OCI-LY7 (cell line): ENCODE measurements at regions not wholly inside any gene's neighbourhood (a gene's known extent, or its start where the extent isn't known, plus 50 kb on each side); places are given as distances from the start of the nearest gene placed in this dataset.

ENCODE experiments used
- CTCF ChIP-seq: fragments of 200-600 bp; sonication (generic); conservative IDR thresholded peaks from 2 replicates; pipeline ENCODE4 v1.5.1; 2014; ENCODE audit warnings: mild to moderate bottlenecking, antibody characterized with exemption, low read length, moderate library complexity, mixed read lengths
- EZH2phosphoT487 ChIP-seq: fragments of 200-600 bp; sonication (generic); IDR thresholded peaks from 2 replicates; pipeline ENCODE4 v1.6.1; 2018; ENCODE audit warnings: low read depth, borderline replicate concordance, mild to moderate bottlenecking, mixed run types, antibody characterized with exemption, low read length, moderate library complexity, mixed read lengths

DNA sequence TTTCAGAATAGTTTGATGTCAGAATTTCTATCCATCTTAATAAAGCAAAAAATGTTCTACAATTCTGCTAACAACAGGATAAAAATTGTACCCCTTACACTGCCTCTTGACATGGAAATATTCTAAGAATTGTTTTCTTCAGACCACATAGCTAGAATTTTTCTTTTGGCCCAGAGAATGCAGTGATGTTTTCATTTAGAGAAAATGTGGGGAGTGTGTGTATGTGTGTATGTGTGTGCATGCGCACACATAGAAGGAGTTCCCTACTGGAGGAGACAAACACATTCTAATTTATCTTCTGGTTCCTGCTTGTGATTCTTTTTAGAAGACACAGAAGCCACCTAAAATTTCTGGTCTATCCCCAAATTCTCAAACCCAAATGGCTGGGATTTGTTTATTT lies 1145.7 kb downstream of the VRK1 start:
- TF ChIP-seq CTCF, result no peak
- no peak for TF ChIP-seq EZH2phosphoT487
